Left renal pelvis (tissue), 4 donors: ENCODE measurements at regions not wholly inside any gene's neighbourhood (a gene's known extent, or its start where the extent isn't known, plus 50 kb on each side); places are given as distances from the start of the nearest gene placed in this dataset.

ENCODE experiments used
- DNase-seq, 4 donors: peaks; one replicate each; pipeline ENCODE4 v3.0.0-alpha.2; 2013; ENCODE audit warnings: low read depth in 4 of 4, low spot score in 3 of 4

- DNase-seq: no peak
Observed at GRCh38 chr2:20539776-20540586, 93.1 kb downstream of the RHOB start.

DNA sequence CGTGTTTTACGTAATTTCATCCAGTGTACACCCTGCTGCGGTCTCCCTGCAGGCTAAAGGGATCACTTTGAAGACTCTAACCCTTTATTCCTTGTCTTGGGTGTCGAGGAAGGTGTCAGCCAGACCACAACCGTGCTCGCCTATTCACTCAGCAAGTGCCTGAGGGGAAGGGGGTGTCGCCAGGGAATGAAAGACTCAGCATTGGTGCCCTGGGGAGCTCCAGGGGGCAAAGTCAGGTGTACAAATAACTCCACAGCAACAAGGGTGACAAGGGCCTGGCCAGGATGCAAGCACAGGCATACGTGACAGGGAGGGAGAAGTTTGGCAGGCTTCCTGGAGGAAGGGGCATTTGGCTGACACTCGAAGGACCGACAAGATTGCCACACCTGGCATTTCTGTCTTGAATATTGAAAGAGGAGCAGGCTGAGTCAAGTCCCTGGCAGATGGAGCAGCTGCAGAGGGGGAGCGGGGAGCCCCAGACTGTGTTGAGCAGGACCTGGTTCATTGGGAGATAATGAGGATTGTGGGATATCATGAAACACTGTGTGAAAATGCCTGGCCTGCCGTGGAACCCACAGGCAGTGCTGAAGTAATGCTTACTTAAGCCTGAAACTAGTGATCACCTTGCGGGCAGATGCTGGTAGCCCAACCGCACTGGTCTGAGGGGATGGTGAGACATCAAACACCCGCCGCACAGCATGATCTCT, 93.9 kb downstream of the RHOB start:
- DNase-seq: no peak

DNA sequence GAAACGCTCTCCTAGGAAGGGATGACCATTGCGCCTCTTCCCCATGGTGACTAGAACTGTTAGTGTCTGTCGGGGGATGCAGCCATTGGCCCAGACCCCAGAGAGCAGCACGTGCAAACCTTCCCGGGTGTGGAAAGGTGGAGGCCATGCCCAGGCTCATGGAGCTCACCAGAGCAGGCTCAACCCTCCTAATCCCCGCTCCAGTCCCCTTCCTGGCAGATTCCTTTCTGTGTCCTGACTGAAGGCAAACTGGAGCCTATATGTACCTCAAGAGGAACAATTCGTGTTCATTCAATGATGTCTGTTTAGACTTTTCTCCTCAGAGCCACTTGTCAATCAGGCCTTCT, 94.4 kb downstream of the RHOB start:
- DNase-seq: no peak

DNA sequence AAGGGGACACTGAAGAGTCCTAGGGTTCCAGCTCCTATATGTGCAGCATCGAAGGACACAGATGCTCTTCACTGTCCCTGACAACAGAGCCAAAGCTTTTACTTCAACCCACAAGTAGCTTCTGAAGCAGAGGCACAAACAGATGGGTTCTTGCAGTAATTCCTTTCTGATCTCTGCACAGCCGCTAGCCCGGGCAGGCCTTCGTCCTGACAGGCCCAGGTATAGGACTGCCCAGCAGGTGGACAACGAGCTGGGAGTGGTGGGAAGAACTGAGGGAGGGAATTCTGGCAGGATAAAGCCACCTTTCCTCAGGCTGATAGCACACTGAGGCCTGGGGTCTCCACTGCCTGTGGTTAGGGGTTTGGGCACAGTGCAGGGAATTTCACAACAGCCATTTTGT, 94.8 kb downstream of the RHOB start:
- no peak for DNase-seq

- DNase-seq: no peak
Observed at GRCh38 chr2:20542269-20542668, 95.4 kb downstream of the RHOB start.

DNA sequence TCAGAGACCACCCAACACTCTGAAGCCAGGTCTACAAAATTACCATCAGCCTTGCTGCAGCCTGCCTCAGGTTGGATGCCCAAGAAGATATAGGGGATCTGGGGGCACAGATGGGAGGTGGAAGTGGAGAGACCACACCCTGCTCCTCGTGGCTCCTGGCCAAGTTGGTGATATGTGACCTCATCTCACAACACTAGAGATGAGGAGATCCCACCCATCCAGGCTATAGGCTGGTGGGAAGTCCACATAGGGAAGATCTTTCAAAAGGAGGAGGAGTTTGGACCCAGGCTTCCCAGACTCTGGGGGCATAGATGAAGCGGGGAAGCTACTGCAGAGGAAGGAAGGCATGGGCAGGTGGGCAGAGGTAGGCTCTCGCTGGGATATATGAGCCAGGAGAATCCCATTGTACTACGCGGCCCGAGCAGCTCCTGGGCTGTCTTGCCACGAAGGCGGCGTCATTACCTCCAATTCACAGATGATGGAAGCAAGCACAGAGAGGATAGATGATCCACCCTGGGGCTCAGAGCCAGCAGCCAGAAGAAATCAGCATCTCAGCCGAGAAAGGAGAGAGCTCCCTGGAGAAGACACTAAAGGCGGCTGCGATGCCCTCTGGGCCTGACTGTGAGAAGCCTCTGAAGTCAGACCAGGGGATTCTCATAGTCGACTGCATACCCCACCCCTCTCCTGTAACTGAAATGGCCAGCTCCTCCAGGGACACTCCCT, 96.0 kb downstream of the RHOB start:
- DNase-seq: no peak

- DNase-seq: no peak
Observed at GRCh38 chr2:20543469-20544152, 96.7 kb downstream of the RHOB start.

DNA sequence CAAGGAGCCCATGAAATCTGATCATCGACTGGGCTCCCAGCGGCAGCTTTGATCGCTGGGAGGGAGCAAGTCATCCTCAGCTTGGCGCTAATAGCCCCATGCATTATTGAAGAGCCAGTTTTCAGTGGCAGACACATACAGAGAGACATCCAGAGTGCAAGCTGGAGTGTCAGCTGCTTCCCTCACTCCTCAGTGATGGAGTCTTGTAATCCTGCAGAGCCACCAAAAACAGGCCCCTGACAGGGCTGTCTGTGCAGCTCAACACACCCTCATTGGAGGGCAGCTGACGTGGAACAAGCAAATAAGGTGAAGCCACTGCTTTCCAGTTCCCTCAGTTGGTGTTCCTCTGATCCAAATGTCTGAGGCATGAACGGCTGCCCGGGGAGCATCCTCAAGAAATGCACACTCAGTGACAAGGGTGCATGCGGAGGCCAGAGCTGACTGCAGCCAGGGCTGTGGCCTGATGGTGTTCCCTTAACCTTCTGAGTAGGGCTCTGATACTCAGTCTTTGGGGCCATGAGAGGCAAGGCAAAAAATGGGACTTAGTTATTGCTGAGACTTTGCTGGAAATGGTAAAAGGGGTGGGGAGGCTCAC, 97.4 kb downstream of the RHOB start:
- no peak for DNase-seq

DNA sequence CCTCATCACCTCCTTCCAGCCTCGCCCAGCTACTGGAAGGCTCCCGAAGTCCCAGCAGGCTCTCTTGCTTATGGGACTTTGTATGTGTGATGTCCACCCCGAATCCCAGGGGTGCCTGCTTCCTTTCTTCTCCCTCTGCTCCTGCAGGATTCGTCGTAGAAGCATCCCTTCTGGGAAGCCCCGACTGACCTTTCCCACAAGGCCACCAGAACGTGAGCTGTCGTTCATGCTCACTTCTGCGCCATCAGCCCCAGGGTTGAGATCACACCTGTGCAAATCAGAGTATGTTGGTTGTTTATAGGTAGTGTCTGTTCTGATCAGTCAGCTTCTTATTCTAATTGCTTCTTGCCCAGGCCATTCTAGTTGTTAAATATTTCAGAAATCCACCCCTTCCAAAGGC, 101.8 kb downstream of the HS1BP3 start:
- DNase-seq: no peak

- no peak for DNase-seq
Observed at GRCh38 chr2:20549691-20550348, 101.1 kb downstream of the HS1BP3 start.

GRCh38 chr2:20551260-20551944, 99.5 kb downstream of the HS1BP3 start:
- no peak for DNase-seq

GRCh38 chr2:20551945-20552328, 99.0 kb downstream of the HS1BP3 start:
- DNase-seq: no peak

- no peak for DNase-seq
Observed at GRCh38 chr2:20552847-20553246, 98.1 kb downstream of the HS1BP3 start.

GRCh38 chr2:20553580-20553979, 97.3 kb downstream of the HS1BP3 start:
- DNase-seq: no peak

GRCh38 chr2:20555954-20556353, 94.9 kb downstream of the HS1BP3 start:
- DNase-seq: no peak

GRCh38 chr2:20556756-20557155, 94.1 kb downstream of the HS1BP3 start:
- no peak for DNase-seq

GRCh38 chr2:20557226-20557625, 93.7 kb downstream of the HS1BP3 start:
- DNase-seq: no peak

- DNase-seq: no peak
Observed at GRCh38 chr2:20557635-20558034, 93.3 kb downstream of the HS1BP3 start.

DNA sequence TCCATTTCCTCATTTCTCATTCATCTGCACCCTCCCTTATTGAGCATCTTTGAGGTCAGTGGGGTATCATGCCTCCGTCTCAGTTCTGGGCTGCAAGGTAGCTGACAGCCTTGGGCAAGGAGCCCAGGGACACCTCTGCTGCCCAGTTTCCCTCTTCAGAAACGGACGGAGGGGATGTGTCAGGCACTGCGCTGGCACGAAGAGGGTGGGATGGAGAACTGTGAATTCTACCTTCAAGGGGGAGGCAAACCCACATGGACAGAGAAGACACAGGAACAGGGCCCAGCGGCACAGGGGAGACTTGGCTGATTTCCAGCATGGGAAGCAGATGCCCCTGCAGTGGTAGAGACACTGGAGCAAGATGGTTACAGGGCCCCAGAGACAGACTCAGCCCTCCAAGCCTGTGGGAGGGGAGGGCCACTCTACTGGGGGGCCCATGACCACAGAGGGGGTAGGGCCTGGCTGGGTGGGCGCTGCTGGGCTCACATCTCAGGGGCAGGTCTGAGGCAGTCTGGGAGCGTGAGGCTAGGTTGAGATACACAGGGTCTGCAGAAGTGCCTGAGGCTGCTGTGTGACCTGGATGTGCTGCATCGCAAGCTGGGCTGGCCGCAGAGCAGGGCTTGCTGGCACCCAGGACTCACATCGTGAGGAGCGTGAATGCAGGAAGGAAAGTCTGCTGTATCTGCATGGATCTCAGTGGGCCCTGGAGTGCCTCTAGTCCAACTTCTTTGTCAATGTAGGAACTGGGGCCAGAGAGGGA, 92.3 kb downstream of the HS1BP3 start:
- no peak for DNase-seq
